H1 (cell line): ENCODE measurements at regions not wholly inside any gene's neighbourhood (a gene's known extent, or its start where the extent isn't known, plus 50 kb on each side); places are given as distances from the start of the nearest gene placed in this dataset.

Experiments used
- KDM5A ChIP-seq: fragments of 200-600 bp; IDR thresholded peaks from 2 replicates; pipeline ENCODE4 v1.7.1; 2012; ENCODE audit warnings: mild to moderate bottlenecking, low read length, inconsistent platforms, mixed read lengths
- MAFK ChIP-seq: IDR thresholded peaks from 2 replicates; pipeline ENCODE4 v1.6.1; 2012; ENCODE audit warnings: low read depth, mild to moderate bottlenecking, improper control_type of control experiment, low read length
- MAX ChIP-seq: IDR thresholded peaks from 2 replicates; pipeline ENCODE4 v1.6.1; 2012; ENCODE audit warnings: inconsistent platforms
- RFX5 ChIP-seq: IDR thresholded peaks from 2 replicates; pipeline ENCODE4 v1.6.1; 2011; ENCODE audit warnings: low read depth, low read length, improper control_type of control experiment, borderline replicate concordance
- TF ChIP-seq, protein P1 (sequence below): fragments of 300-600 bp; sonication (generic); IDR thresholded peaks from 2 replicates; pipeline ENCODE4 v1.7.1; 2012; ENCODE audit warnings: low read length, moderate library complexity, mild to moderate bottlenecking, inconsistent platforms; ENCODE audit not compliant: insufficient replicate concordance
- TF ChIP-seq, protein P2 (sequence below): IDR thresholded peaks from 2 replicates; pipeline ENCODE4 v1.6.1; 2012; ENCODE audit warnings: inconsistent platforms

DNA sequence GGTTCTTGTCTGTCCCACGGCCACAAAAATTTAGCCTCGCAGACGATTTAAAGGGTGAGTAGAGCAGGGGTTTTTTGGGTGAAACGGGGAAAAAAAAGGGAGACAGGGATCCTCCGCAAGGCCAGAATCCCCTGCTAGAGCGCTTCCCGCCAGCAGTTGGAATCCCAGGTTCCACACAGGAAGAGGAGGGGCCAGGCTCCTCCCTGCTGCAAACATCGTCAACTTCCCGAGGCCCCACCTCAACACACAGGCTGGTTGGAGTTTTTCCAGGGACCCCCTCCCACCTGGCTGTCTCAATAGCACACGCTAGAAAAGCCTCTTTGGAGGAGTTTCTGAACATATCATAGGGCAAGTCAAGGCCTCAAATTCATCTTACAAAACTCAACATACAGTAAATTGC is 112.7 kb downstream of the MTERF1 start (continued):
- TF ChIP-seq, protein P1, sequence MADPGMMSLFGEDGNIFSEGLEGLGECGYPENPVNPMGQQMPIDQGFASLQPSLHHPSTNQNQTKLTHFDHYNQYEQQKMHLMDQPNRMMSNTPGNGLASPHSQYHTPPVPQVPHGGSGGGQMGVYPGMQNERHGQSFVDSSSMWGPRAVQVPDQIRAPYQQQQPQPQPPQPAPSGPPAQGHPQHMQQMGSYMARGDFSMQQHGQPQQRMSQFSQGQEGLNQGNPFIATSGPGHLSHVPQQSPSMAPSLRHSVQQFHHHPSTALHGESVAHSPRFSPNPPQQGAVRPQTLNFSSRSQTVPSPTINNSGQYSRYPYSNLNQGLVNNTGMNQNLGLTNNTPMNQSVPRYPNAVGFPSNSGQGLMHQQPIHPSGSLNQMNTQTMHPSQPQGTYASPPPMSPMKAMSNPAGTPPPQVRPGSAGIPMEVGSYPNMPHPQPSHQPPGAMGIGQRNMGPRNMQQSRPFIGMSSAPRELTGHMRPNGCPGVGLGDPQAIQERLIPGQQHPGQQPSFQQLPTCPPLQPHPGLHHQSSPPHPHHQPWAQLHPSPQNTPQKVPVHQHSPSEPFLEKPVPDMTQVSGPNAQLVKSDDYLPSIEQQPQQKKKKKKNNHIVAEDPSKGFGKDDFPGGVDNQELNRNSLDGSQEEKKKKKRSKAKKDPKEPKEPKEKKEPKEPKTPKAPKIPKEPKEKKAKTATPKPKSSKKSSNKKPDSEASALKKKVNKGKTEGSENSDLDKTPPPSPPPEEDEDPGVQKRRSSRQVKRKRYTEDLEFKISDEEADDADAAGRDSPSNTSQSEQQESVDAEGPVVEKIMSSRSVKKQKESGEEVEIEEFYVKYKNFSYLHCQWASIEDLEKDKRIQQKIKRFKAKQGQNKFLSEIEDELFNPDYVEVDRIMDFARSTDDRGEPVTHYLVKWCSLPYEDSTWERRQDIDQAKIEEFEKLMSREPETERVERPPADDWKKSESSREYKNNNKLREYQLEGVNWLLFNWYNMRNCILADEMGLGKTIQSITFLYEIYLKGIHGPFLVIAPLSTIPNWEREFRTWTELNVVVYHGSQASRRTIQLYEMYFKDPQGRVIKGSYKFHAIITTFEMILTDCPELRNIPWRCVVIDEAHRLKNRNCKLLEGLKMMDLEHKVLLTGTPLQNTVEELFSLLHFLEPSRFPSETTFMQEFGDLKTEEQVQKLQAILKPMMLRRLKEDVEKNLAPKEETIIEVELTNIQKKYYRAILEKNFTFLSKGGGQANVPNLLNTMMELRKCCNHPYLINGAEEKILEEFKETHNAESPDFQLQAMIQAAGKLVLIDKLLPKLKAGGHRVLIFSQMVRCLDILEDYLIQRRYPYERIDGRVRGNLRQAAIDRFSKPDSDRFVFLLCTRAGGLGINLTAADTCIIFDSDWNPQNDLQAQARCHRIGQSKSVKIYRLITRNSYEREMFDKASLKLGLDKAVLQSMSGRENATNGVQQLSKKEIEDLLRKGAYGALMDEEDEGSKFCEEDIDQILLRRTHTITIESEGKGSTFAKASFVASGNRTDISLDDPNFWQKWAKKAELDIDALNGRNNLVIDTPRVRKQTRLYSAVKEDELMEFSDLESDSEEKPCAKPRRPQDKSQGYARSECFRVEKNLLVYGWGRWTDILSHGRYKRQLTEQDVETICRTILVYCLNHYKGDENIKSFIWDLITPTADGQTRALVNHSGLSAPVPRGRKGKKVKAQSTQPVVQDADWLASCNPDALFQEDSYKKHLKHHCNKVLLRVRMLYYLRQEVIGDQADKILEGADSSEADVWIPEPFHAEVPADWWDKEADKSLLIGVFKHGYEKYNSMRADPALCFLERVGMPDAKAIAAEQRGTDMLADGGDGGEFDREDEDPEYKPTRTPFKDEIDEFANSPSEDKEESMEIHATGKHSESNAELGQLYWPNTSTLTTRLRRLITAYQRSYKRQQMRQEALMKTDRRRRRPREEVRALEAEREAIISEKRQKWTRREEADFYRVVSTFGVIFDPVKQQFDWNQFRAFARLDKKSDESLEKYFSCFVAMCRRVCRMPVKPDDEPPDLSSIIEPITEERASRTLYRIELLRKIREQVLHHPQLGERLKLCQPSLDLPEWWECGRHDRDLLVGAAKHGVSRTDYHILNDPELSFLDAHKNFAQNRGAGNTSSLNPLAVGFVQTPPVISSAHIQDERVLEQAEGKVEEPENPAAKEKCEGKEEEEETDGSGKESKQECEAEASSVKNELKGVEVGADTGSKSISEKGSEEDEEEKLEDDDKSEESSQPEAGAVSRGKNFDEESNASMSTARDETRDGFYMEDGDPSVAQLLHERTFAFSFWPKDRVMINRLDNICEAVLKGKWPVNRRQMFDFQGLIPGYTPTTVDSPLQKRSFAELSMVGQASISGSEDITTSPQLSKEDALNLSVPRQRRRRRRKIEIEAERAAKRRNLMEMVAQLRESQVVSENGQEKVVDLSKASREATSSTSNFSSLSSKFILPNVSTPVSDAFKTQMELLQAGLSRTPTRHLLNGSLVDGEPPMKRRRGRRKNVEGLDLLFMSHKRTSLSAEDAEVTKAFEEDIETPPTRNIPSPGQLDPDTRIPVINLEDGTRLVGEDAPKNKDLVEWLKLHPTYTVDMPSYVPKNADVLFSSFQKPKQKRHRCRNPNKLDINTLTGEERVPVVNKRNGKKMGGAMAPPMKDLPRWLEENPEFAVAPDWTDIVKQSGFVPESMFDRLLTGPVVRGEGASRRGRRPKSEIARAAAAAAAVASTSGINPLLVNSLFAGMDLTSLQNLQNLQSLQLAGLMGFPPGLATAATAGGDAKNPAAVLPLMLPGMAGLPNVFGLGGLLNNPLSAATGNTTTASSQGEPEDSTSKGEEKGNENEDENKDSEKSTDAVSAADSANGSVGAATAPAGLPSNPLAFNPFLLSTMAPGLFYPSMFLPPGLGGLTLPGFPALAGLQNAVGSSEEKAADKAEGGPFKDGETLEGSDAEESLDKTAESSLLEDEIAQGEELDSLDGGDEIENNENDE, result no peak
- TF ChIP-seq KDM5A (no peak), RFX5 (no peak), MAFK (no peak), MAX (no peak)
- TF ChIP-seq, protein P2, sequence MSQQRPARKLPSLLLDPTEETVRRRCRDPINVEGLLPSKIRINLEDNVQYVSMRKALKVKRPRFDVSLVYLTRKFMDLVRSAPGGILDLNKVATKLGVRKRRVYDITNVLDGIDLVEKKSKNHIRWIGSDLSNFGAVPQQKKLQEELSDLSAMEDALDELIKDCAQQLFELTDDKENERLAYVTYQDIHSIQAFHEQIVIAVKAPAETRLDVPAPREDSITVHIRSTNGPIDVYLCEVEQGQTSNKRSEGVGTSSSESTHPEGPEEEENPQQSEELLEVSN, result no peak
